ENCODE measurements at regions not wholly inside any gene's neighbourhood (a gene's known extent, or its start where the extent isn't known, plus 50 kb on each side); places are given as distances from the start of the nearest gene placed in this dataset.

DNA sequence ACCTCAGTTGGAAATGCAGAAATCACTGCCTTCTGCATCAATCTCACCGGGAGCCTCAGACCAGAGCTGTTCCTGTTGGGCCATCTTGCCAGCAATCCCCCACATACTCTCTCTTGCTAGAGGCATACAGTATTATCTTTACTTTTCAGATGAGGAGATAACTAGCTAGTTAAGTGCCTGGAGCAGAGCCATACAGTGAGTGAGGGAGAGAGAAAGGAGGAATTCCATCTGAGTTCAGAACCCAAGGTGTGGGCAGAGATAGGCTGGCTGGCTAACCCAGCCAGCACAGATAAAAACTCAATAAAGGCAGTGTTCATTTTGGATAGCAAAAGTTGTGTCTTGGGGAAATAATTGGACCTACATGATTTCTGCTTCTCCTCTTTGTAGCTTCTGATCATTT, 268.0 kb upstream of the KIF2A start:
- no peaks in the 10 kb centered on the region for H3K9me3 ChIP-seq (ENCODE audit: insufficient read depth, low read depth, low read length)
- H3K9ac ChIP-seq (ENCODE audit: low read depth, low read length): no peak overlapping the region
- H3K36me3 ChIP-seq (ENCODE audit: insufficient read depth, low read depth, low read length): no peaks in the 10 kb centered on the region
- no peak overlapping the region for H3K27ac ChIP-seq (ENCODE audit: low read length)
- H3K27me3 ChIP-seq (ENCODE audit: insufficient read depth, low read length): peaks cover 23% of the 10 kb centered on the region
- peaks cover 18% of the 10 kb centered on the region for H3K4me1 ChIP-seq (ENCODE audit: insufficient read depth, low read length)
- H3K4me3 ChIP-seq (ENCODE audit: low read length): no peak overlapping the region

DNA sequence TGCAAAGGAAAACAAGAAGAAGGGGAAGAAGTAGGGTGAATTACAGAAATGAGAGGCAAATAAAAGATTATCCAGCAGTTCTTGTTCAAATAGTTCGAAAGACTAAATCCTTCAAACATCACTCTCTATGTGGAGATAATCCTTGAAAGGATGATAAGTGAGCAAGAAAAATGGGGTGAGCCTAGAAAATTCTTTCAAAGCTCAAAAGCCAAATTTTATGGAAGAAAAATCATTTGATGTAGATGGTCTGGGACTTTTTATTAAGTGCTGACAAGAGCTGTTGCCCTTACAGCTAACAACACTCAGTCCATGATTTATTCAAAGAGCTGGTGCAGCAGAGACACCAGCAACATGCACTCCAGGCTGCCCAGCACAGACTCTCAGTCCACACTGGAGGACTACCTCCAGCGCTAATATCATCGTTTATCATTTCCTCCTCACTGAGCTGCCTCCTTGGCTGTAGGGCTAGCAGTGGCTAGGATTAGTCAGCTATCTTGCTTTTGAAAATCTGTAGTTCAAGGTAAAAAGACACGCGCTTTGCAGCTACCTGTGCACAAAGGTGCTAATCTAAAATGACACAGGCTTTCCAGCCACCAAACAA, 264.8 kb upstream of the KIF2A start:
- no peaks in the 10 kb centered on the region for H3K36me3 ChIP-seq (ENCODE audit: insufficient read depth, low read depth, low read length)
- peaks cover 26% of the 10 kb centered on the region for H3K4me1 ChIP-seq (ENCODE audit: insufficient read depth, low read length)
- H3K9me3 ChIP-seq (ENCODE audit: insufficient read depth, low read depth, low read length): no peaks in the 10 kb centered on the region
- H3K4me3 ChIP-seq (ENCODE audit: low read length): no peak overlapping the region
- H3K27me3 ChIP-seq (ENCODE audit: insufficient read depth, low read length): peaks cover 23% of the 10 kb centered on the region
- H3K27ac ChIP-seq (ENCODE audit: low read length): no peak overlapping the region
- H3K9ac ChIP-seq (ENCODE audit: low read depth, low read length): no peak overlapping the region

DNA sequence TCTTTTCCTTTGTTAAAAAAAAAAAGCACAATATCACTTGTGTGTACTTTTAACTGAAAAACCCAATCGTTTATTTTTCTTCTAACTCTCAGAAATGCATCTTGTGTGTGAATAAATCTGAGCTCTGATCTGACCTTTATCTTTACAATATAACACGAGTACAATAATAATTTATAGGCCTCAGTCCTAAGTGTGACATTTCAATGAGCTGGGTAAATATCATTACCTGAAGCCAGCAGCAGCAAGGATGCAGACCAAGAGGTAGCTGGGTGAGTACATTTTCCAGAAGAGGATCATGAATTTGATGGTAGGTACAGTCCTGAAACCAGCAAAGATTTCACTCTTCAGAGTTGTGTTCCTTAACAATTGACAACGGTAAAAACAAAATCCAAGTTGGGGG, 264.0 kb upstream of the KIF2A start:
- H3K9ac ChIP-seq (ENCODE audit: low read depth, low read length): no peak overlapping the region
- no peaks in the 10 kb centered on the region for H3K9me3 ChIP-seq (ENCODE audit: insufficient read depth, low read depth, low read length)
- H3K27ac ChIP-seq (ENCODE audit: low read length): no peak overlapping the region
- H3K4me1 ChIP-seq (ENCODE audit: insufficient read depth, low read length): peaks cover 26% of the 10 kb centered on the region
- no peaks in the 10 kb centered on the region for H3K36me3 ChIP-seq (ENCODE audit: insufficient read depth, low read depth, low read length)
- no peak overlapping the region for H3K4me3 ChIP-seq (ENCODE audit: low read length)
- peaks cover 23% of the 10 kb centered on the region for H3K27me3 ChIP-seq (ENCODE audit: insufficient read depth, low read length)

DNA sequence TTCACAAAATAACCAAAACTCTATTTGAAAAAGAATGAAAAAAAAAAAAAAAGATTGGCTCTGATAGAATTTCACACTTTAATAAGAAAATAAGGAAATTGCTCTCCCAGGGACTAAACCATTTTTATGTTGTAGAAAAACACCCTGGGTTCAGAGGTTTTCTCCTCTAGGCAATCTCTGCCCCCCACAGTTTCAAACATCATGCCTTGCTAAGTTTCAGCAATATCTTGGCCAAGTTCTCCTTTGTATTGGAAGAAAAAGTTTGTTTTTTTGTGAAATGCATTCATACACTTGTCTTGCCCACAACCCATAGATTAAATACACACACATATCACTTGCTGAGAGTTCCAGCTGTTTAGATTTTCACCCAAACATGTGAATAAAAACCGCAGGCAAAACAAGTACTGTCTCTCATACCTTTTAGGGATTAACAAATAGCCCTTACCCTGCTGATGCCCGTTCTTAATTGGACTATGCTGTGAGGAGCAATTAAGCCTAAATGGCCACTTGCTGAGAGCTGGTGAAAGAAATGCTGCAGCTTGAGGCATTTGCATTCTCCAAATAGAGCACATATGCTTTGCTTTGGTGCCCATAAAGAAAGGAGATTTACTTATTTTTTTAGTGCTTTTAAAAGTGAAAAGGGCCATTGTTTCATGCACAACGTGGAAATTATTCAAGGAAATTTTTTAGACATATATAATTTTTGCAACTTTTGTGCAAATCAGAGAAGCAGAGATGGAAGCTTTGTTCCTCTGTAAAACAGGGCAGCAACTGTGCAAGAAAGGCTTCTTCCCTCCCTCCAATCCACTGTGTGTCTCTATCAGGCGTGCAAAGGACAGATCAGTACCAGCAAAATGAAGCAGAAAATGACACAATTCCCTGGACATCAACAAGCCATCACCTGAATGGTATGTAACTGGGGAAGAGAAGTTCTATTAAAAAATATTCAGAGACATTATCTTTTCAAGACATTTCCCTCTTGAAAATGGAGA, 262.4 kb upstream of the KIF2A start:
- Histone ChIP-seq H3K36me3 (ENCODE audit: insufficient read depth, low read depth, low read length) (no peaks in the 10 kb centered on the region), H3K4me1 (ENCODE audit: insufficient read depth, low read length) (peaks cover 26% of the 10 kb centered on the region), H3K4me3 (ENCODE audit: low read length) (peak overlapping the region; percentile 38; the same call in 1 of the 2 replicates), H3K9ac (ENCODE audit: low read depth, low read length) (peak overlapping the region; percentile 17; the same call in 1 of the 2 replicates), H3K27ac (ENCODE audit: low read length) (no peak overlapping the region), H3K9me3 (ENCODE audit: insufficient read depth, low read depth, low read length) (no peaks in the 10 kb centered on the region), H3K27me3 (ENCODE audit: insufficient read depth, low read length) (peaks cover 23% of the 10 kb centered on the region)

DNA sequence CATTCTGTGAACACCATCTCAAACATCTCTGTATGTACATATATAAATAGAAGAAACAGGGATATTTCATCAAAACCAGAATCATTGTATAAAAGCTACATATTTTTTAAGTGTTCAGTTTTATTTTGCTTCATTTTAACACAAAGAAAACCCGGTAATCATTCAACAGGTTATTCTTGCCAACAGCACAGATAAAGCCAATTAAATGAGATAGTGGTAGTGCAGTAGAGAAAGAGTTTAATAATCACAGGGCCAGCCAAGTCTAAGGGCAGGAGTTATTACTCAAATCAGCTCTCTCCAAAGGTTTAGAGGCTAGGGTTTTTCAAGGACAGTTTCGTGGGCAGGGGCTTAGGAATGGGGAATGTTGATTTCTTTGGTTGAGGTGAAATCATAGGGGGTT, 261.0 kb upstream of the KIF2A start:
- Histone ChIP-seq H3K9ac (ENCODE audit: low read depth, low read length) (no peak overlapping the region), H3K27me3 (ENCODE audit: insufficient read depth, low read length) (peaks cover 22% of the 10 kb centered on the region), H3K9me3 (ENCODE audit: insufficient read depth, low read depth, low read length) (no peaks in the 10 kb centered on the region), H3K27ac (ENCODE audit: low read length) (no peak overlapping the region), H3K36me3 (ENCODE audit: insufficient read depth, low read depth, low read length) (no peaks in the 10 kb centered on the region), H3K4me3 (ENCODE audit: low read length) (no peak overlapping the region), H3K4me1 (ENCODE audit: insufficient read depth, low read length) (peaks cover 26% of the 10 kb centered on the region)

DNA sequence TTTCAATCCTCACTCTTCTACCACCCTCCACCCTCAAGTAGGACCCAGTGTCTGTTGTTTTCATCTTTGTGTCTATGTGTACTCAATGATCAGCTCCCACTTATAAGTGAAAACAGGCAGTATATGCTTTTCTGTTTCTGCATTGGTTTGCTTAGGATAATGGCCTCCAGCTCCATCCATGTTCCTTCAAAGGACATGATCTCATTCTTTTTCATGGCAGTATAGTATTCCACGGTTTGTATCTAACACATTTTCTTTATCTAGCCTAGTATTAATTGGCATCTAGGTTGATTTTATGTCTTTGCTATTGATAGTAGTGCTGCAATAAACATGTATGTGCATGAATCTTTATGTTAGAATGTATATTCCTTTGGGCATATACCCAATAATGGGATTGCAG, 259.8 kb upstream of the KIF2A start:
- H3K9ac ChIP-seq (ENCODE audit: low read depth, low read length): no peak overlapping the region
- no peak overlapping the region for H3K27ac ChIP-seq (ENCODE audit: low read length)
- no peaks in the 10 kb centered on the region for H3K9me3 ChIP-seq (ENCODE audit: insufficient read depth, low read depth, low read length)
- no peaks in the 10 kb centered on the region for H3K36me3 ChIP-seq (ENCODE audit: insufficient read depth, low read depth, low read length)
- peaks cover 19% of the 10 kb centered on the region for H3K27me3 ChIP-seq (ENCODE audit: insufficient read depth, low read length)
- no peak overlapping the region for H3K4me3 ChIP-seq (ENCODE audit: low read length)
- peaks cover 33% of the 10 kb centered on the region for H3K4me1 ChIP-seq (ENCODE audit: insufficient read depth, low read length)

DNA sequence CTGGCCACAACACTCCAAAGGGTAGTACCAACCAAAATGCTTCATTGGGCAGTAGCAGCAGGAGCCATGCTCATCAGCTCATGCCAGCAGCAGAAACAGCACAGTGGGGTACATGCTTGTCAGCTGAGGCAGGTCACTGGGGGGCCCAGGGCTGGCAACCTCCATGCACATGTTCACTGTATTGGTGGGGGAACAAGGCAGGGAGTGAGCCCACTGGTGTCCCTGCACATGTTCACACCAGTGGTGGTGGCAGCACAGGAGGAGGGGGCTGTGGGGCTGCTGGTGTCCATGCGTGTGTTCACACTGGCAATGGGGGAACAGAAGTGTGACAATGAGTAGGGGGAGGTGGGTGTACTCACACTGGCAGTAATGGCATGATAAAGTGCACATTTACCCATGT, 254.3 kb upstream of the KIF2A start:
- Histone ChIP-seq H3K27me3 (ENCODE audit: insufficient read depth, low read length) (peaks cover 4% of the 10 kb centered on the region; the same call in 1 of the 2 replicates), H3K9ac (ENCODE audit: low read depth, low read length) (no peak overlapping the region), H3K9me3 (ENCODE audit: insufficient read depth, low read depth, low read length) (no peaks in the 10 kb centered on the region; the same call in 1 of the 2 replicates), H3K27ac (ENCODE audit: low read length) (no peak overlapping the region), H3K4me3 (ENCODE audit: low read length) (no peak overlapping the region), H3K36me3 (ENCODE audit: insufficient read depth, low read depth, low read length) (no peaks in the 10 kb centered on the region), H3K4me1 (ENCODE audit: insufficient read depth, low read length) (peaks cover 6% of the 10 kb centered on the region; the same call in 1 of the 2 replicates)

DNA sequence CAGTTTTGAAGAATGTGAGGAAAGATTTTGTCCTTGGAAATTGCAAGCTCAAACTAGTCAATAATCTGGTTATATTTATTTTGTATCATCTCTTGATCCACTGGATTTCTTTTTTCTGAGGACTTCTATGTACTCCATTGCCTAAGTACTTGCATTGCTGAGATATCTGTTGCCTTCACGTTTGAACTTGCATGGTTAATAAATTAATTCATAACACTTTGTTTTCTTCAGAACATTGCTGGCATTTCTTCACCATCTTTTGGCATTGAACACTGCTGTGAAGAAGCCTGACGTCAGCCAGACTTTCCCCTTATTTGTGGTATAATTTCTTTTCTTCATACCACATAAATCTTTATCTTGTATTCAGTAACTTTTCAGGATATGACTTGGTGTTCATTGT, 246.0 kb upstream of the KIF2A start:
- no peak overlapping the region for H3K9ac ChIP-seq (ENCODE audit: low read depth, low read length)
- H3K9me3 ChIP-seq (ENCODE audit: insufficient read depth, low read depth, low read length): no peaks in the 10 kb centered on the region; the same call in 1 of the 2 replicates
- H3K36me3 ChIP-seq (ENCODE audit: insufficient read depth, low read depth, low read length): no peaks in the 10 kb centered on the region
- H3K4me1 ChIP-seq (ENCODE audit: insufficient read depth, low read length): peaks cover 9% of the 10 kb centered on the region; the same call in 1 of the 2 replicates
- H3K4me3 ChIP-seq (ENCODE audit: low read length): no peak overlapping the region
- no peak overlapping the region for H3K27ac ChIP-seq (ENCODE audit: low read length)
- H3K27me3 ChIP-seq (ENCODE audit: insufficient read depth, low read length): no peaks in the 10 kb centered on the region

DNA sequence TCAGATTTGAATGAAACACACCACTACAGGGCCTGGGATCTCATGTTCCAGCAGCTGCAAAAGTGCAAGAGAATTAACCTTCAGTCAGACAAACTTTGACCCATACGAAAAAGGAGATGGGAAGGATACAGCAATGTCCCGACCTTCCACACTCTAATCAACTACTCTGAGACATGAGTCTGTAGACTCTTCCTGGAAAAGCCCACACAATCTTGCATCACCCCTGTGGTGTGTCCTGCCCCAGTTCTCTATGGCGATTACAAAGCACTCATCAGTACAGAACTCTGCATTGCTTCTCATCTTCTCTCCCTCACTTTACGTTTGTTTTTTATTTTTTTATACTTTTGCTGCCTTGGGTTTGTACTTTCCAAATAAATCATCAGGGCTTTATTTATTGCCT, 241.0 kb upstream of the KIF2A start:
- H3K9me3 ChIP-seq (ENCODE audit: insufficient read depth, low read depth, low read length): no peaks in the 10 kb centered on the region

DNA sequence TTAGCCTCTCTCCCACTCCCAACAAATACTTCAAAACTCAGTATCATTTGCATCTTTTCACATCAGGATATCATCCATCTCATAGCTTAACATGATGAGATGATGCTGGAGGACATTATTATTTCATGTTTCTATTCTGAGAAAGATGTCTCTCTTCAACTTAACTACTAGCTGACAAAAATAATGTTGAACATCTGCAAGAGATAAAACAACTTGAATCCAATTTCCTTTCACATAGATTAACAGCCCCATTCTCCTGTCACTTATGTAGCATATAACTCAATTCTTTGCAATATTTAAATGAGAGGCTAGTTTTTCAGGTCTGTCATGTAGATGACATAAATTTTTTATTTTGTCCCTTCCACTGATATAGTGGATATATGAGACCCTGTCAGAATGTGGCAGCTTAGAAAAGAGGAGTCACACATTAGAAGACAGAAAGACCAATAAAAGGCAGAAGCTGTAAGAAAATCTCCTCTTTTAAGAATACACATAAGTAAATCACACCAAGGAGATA, 239.2 kb upstream of the KIF2A start:
- Histone ChIP-seq H3K27me3 (ENCODE audit: insufficient read depth, low read length) (no peaks in the 10 kb centered on the region), H3K4me1 (ENCODE audit: insufficient read depth, low read length) (peaks cover 6% of the 10 kb centered on the region; the same call in 1 of the 2 replicates), H3K4me3 (ENCODE audit: low read length) (no peak overlapping the region), H3K9ac (ENCODE audit: low read depth, low read length) (no peak overlapping the region), H3K9me3 (ENCODE audit: insufficient read depth, low read depth, low read length) (no peaks in the 10 kb centered on the region), H3K36me3 (ENCODE audit: insufficient read depth, low read depth, low read length) (no peaks in the 10 kb centered on the region), H3K27ac (ENCODE audit: low read length) (no peak overlapping the region)

More for the DNA sequence above, 241.0 kb upstream of the KIF2A start:
- no peaks in the 10 kb centered on the region for H3K27me3 ChIP-seq (ENCODE audit: insufficient read depth, low read length)
- peaks cover 6% of the 10 kb centered on the region; the same call in 1 of the 2 replicates for H3K4me1 ChIP-seq (ENCODE audit: insufficient read depth, low read length)
- no peaks in the 10 kb centered on the region for H3K36me3 ChIP-seq (ENCODE audit: insufficient read depth, low read depth, low read length)
- no peak overlapping the region for H3K9ac ChIP-seq (ENCODE audit: low read depth, low read length)
- H3K4me3 ChIP-seq (ENCODE audit: low read length): no peak overlapping the region
- H3K27ac ChIP-seq (ENCODE audit: low read length): no peak overlapping the region

DNA sequence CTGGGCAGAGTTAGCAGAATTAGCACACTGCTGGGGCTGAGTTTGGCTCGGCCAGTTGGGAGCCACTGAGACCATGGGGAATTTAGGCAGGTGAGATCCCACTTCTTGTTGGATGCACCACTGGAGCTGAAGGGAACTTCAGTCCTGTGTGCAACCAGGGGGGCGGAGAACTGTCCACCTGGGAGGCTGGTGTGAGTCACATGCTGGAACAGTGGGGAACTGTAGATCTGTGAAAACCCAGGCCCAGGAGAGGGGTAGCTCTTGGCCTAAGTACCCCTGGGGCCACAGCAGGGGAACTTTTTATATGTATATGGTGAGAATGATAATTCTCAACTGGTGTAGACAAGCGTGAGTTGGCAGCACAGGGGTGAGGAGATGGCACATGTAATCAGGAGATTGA, 237.5 kb upstream of the KIF2A start:
- H3K9me3 ChIP-seq (ENCODE audit: insufficient read depth, low read depth, low read length): no peaks in the 10 kb centered on the region
- no peak overlapping the region for H3K9ac ChIP-seq (ENCODE audit: low read depth, low read length)
- H3K27ac ChIP-seq (ENCODE audit: low read length): no peak overlapping the region
- peaks cover 15% of the 10 kb centered on the region; the same call in 1 of the 2 replicates for H3K4me1 ChIP-seq (ENCODE audit: insufficient read depth, low read length)
- H3K36me3 ChIP-seq (ENCODE audit: insufficient read depth, low read depth, low read length): no peaks in the 10 kb centered on the region
- H3K27me3 ChIP-seq (ENCODE audit: insufficient read depth, low read length): no peaks in the 10 kb centered on the region
- H3K4me3 ChIP-seq (ENCODE audit: low read length): no peak overlapping the region

Measured in iPS-20b (cell line).